ENCODE measurements at regions not wholly inside any gene's neighbourhood (a gene's known extent, or its start where the extent isn't known, plus 50 kb on each side); places are given as distances from the start of the nearest gene placed in this dataset.
"Not testable (repeated sequence)": the region's sequence is repeated elsewhere in the genome, so short reads cannot be mapped to it uniquely, and the experiment has no call there.

DNA sequence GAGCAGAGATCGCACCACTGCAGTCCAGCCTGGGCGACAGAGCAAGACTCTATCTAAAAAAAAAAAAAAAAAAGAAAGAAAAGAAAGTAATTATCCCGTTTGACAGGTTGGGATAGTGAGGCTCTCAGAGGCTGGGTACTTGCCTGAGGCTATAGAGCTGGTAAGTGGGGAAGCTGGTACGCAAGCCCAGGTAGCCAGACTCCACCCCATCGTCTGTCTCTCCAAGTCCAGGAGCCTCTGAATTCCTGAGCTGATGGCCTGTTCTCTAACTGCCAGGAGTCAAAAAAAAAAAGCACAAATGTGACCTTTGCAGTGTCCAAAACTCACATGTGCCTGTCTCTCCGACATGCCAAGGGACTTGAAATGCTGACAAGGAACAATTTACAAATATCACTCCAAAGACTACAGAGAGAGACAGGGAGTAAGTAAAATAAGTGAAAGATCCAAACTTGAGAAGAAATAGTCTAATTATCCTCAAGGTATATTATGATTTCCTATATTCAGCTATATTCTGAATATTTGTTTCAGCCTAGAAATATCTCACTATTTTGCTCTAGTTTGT, 109.1 kb upstream of the SCAF8 start:
- Mint-ChIP-seq H3K4me1 (ENCODE audit: low read depth) (peaks cover 14% of the 10 kb centered on the region), H3K36me3 (ENCODE audit: low read depth) (no peaks in the 10 kb centered on the region), H3K9me3 (ENCODE audit: low read depth) (no peaks in the 10 kb centered on the region), H3K27ac (ENCODE audit: unreplicated experiment) (no peak overlapping the region), H3K27me3 (ENCODE audit: low read depth) (no peaks in the 10 kb centered on the region), H3K4me3 (ENCODE audit: unreplicated experiment) (no peak overlapping the region)
- TF ChIP-seq, protein P1, sequence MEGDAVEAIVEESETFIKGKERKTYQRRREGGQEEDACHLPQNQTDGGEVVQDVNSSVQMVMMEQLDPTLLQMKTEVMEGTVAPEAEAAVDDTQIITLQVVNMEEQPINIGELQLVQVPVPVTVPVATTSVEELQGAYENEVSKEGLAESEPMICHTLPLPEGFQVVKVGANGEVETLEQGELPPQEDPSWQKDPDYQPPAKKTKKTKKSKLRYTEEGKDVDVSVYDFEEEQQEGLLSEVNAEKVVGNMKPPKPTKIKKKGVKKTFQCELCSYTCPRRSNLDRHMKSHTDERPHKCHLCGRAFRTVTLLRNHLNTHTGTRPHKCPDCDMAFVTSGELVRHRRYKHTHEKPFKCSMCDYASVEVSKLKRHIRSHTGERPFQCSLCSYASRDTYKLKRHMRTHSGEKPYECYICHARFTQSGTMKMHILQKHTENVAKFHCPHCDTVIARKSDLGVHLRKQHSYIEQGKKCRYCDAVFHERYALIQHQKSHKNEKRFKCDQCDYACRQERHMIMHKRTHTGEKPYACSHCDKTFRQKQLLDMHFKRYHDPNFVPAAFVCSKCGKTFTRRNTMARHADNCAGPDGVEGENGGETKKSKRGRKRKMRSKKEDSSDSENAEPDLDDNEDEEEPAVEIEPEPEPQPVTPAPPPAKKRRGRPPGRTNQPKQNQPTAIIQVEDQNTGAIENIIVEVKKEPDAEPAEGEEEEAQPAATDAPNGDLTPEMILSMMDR (IDR thresholded peaks at IDR 0.05) = no peak
- no peak for DNase-seq (ENCODE audit: low spot score)

DNA sequence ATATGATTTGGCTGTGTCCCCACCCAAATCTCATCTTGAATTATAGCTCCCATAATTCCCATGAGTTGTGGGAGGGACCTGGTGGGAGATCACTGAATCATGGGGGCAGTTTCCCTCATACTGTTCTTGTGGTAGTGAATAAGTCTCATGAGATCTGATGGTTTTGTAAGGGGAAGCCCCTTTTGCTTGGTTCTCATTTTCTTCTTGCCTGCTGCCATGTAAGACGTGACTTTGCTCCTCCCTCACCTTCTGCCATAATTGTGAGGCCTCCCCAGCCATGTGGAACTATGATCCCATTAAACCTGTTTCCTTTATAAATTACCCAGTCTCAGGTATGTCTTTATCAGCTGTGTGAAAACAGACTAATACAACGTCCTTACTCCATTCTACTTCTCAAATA, 108.5 kb upstream of the SCAF8 start:
- not testable (repeated sequence) for H3K27me3 Mint-ChIP-seq (ENCODE audit: low read depth); H3K4me3 Mint-ChIP-seq (ENCODE audit: unreplicated experiment)

DNA sequence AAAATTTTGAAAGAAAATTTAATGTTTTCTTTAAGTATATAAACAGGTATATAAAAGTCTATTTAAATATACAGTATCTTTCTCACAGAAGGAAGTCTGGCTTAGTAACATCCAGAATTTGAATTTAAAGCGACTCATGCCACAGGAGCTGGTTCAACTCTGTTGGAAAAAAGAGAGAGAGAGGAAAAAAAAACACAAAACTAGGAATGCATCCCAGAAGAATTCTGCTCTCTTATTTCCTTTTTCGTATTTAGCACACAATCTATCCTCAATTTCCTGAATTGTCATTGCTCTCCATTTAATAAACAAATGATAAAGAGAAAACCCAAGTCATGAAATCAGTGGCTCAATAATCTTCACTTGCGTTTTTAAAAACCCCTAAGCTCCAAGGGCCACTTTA, 107.5 kb upstream of the SCAF8 start:
- H3K9me3 Mint-ChIP-seq (ENCODE audit: low read depth) = no peaks in the 10 kb centered on the region
- H3K4me3 Mint-ChIP-seq (ENCODE audit: unreplicated experiment) = no peak overlapping the region
- H3K4me1 Mint-ChIP-seq (ENCODE audit: low read depth) = peaks cover 10% of the 10 kb centered on the region
- no peak for DNase-seq (ENCODE audit: low spot score)
- TF ChIP-seq, protein P1 (IDR thresholded peaks at IDR 0.05) = no peak
- H3K27me3 Mint-ChIP-seq (ENCODE audit: low read depth) = no peaks in the 10 kb centered on the region
- no peak overlapping the region for H3K27ac Mint-ChIP-seq (ENCODE audit: unreplicated experiment)
- H3K36me3 Mint-ChIP-seq (ENCODE audit: low read depth) = no peaks in the 10 kb centered on the region

More for the DNA sequence above, 108.5 kb upstream of the SCAF8 start:
- H3K36me3 Mint-ChIP-seq (ENCODE audit: low read depth); H3K27ac Mint-ChIP-seq (ENCODE audit: unreplicated experiment); DNase-seq (ENCODE audit: low spot score); H3K9me3 Mint-ChIP-seq (ENCODE audit: low read depth); H3K4me1 Mint-ChIP-seq (ENCODE audit: low read depth): not testable (repeated sequence)

DNA sequence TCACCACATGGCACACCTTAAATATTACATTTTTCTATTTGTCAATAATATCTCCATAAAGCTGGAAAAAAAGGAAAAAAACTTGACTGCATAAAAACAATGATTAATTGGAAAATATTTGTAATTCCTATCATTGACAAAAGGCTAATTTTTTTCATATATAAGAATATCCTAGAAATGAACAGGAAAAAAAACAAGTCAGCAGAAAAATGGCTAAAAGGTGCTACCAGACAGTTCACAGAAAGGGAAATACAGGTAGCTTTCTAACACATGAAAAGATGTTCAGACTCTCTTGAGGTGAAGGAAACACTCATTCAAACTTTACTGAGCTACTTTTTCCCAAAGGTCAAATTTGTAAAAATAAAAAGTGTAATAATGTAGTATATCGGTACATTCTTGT, 104.1 kb upstream of the SCAF8 start:
- H3K27me3 Mint-ChIP-seq (ENCODE audit: low read depth) = no peaks in the 10 kb centered on the region
- H3K4me1 Mint-ChIP-seq (ENCODE audit: low read depth) = peaks cover 14% of the 10 kb centered on the region
- H3K27ac Mint-ChIP-seq (ENCODE audit: unreplicated experiment) = no peak overlapping the region
- H3K9me3 Mint-ChIP-seq (ENCODE audit: low read depth) = peaks cover 6% of the 10 kb centered on the region
- H3K36me3 Mint-ChIP-seq (ENCODE audit: low read depth) = peaks cover 1% of the 10 kb centered on the region
- no peak overlapping the region for H3K4me3 Mint-ChIP-seq (ENCODE audit: unreplicated experiment)
- DNase-seq (ENCODE audit: low spot score) = no peak
- TF ChIP-seq, protein P1 (IDR thresholded peaks at IDR 0.05) = no peak

DNA sequence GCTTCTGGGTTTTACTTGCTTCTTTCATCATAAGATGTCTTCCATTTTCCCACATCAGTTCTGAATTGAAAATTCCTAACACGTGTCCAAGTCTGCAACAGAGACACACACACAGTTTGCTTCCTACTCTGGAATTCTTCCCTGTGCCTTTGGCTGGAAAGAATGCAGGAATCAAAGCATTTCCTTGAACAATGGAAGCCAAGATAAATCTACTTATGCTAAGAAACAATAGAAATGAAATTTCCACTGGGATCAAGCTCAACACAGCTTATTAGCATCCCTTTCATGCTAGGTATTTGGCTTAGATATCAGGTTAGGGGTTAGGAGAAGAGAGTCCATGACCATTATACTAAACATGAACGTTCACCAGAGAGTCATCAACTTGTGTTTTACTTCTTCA, 101.1 kb upstream of the SCAF8 start:
- no peaks in the 10 kb centered on the region for H3K27me3 Mint-ChIP-seq (ENCODE audit: low read depth)
- peaks cover 1% of the 10 kb centered on the region for H3K36me3 Mint-ChIP-seq (ENCODE audit: low read depth)
- DNase-seq (ENCODE audit: low spot score) = no peak
- H3K4me1 Mint-ChIP-seq (ENCODE audit: low read depth) = peaks cover 5% of the 10 kb centered on the region
- no peak overlapping the region for H3K27ac Mint-ChIP-seq (ENCODE audit: unreplicated experiment)
- H3K4me3 Mint-ChIP-seq (ENCODE audit: unreplicated experiment) = no peak overlapping the region
- TF ChIP-seq, protein P1 (IDR thresholded peaks at IDR 0.05) = no peak
- H3K9me3 Mint-ChIP-seq (ENCODE audit: low read depth) = peaks cover 6% of the 10 kb centered on the region

DNA sequence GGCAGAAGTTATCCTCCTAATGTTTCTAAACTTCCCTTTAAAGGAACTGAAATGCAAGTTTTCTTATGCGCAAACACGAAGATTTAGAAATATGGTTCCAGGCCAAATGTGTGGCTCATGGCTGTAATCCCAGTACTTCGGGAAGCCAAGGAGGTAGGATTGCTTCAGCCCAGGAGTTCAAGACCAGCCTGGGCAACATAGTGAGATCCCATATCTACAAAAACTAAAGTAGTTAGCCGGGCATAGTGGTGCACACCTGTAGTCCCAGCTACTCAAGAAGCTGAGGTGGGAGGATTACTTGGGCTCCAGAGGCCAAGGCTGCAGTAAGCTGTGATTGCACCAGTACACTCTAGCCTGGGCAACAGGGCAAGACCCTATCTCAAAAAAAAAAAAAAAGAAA, 95.8 kb upstream of the SCAF8 start:
- Mint-ChIP-seq H3K4me3 (ENCODE audit: unreplicated experiment) (no peak overlapping the region), H3K27me3 (ENCODE audit: low read depth) (no peaks in the 10 kb centered on the region), H3K36me3 (ENCODE audit: low read depth) (peaks cover 1% of the 10 kb centered on the region), H3K9me3 (ENCODE audit: low read depth) (peaks cover 6% of the 10 kb centered on the region), H3K4me1 (ENCODE audit: low read depth) (peaks cover 13% of the 10 kb centered on the region), H3K27ac (ENCODE audit: unreplicated experiment) (no peak overlapping the region)
- TF ChIP-seq, protein P1 (IDR thresholded peaks at IDR 0.05) = no peak
- DNase-seq (ENCODE audit: low spot score) = no peak
